Panc1 (cell line): ENCODE measurements at regions not wholly inside any gene's neighbourhood (a gene's known extent, or its start where the extent isn't known, plus 50 kb on each side); places are given as distances from the start of the nearest gene placed in this dataset.

Experiments
- ATAC-seq: fragments of 200-7000 bp; cut with Tn5 transposase; 2 replicates; pipeline ENCODE4 v1.9.1; 2020; ENCODE audit warnings: mild to moderate bottlenecking, moderate library complexity
- BruUV-seq: library from RNA; stranded (reverse); fragments of 400-500 nt; replicated peaks from 2 replicates; lab custom pipeline; 2021; lab: Mats Ljungman, UMichigan
- CTCF ChIA-PET: fragments of 300-600 bp; sonication (Branson Sonifier 250); formaldehyde crosslinking; loops from one replicate; lab custom pipeline; 2022; ENCODE audit warnings: antibody characterized with exemption; lab: Charles Lee
- POLR2A ChIA-PET: fragments of 300-600 bp; sonication (Branson Sonifier 250); formaldehyde crosslinking; loops from one replicate; lab custom pipeline; 2022; ENCODE audit warnings: antibody characterized with exemption; lab: Charles Lee
- DNase-seq: peaks from one replicate; pipeline ENCODE4 v3.0.0-alpha.2; 2010; ENCODE audit warnings: low read depth, low spot score
- H3K27ac ChIP-seq: 2 replicates; pipeline ENCODE4 v1.5.1; 2011; ENCODE audit warnings: mild to moderate bottlenecking, low read length, inconsistent platforms
- H3K27me3 ChIP-seq: fragments of 200-500 bp; sonication (Bioruptor generic); 2 replicates; pipeline ENCODE4 v1.6.0; 2014; ENCODE audit warnings: low read length, inconsistent platforms; ENCODE audit not compliant: control insufficient read depth, insufficient read depth
- H3K36me3 ChIP-seq: fragments of 200-500 bp; sonication (Bioruptor generic); 2 replicates; pipeline ENCODE4 v1.5.1; 2014; ENCODE audit warnings: inconsistent platforms, mild to moderate bottlenecking, low read length, moderate library complexity; ENCODE audit not compliant: control insufficient read depth, insufficient read depth
- H3K4me1 ChIP-seq: 2 replicates; pipeline ENCODE4 v1.5.1; 2011; ENCODE audit warnings: inconsistent platforms, mild to moderate bottlenecking, low read length, moderate library complexity; ENCODE audit not compliant: control insufficient read depth, insufficient read depth
- H3K4me3 ChIP-seq, 2 experiments: 2 replicates each; pipeline ENCODE4 v1.5.1; 2011 to 2012; ENCODE audit warnings: low read depth in 2 of 2, low read length in 2 of 2, mild to moderate bottlenecking in 2 of 2, inconsistent platforms in 1 of 2, moderate library complexity in 1 of 2
- H3K9me3 ChIP-seq: fragments of 200-500 bp; sonication (Bioruptor generic); 2 replicates; pipeline ENCODE4 v1.5.1; 2014; ENCODE audit warnings: low read depth, mild to moderate bottlenecking, inconsistent platforms, low read length, moderate library complexity; ENCODE audit not compliant: control insufficient read depth, insufficient read depth
- CTCF ChIP-seq: fragments of 450-650 bp; IDR thresholded peaks from 2 replicates; pipeline ENCODE4 v1.5.1; 2017; ENCODE audit warnings: mild to moderate bottlenecking
- POLR2AphosphoS5 ChIP-seq: IDR thresholded peaks from 2 replicates; pipeline ENCODE4 v1.6.1; 2012; ENCODE audit warnings: mild to moderate bottlenecking, low read depth, low read length, moderate library complexity
- REST ChIP-seq, 2 experiments: IDR thresholded peaks; 2 replicates each; pipeline ENCODE4 v1.6.1; 2011 to 2012; ENCODE audit warnings: low read depth in 2 of 2, control low read depth in 1 of 2, low read length in 1 of 2, mild to moderate bottlenecking in 1 of 2, moderate library complexity in 1 of 2; ENCODE audit not compliant: insufficient read depth in 1 of 2
- SIN3A ChIP-seq: IDR thresholded peaks from 2 replicates; pipeline ENCODE4 v1.6.1; 2012; ENCODE audit warnings: low read depth, mild to moderate bottlenecking, low read length, moderate library complexity, borderline replicate concordance; ENCODE audit not compliant: insufficient read depth
- TCF7L2 ChIP-seq: IDR thresholded peaks from 2 replicates; pipeline ENCODE4 v1.6.1; 2011; ENCODE audit warnings: mild to moderate bottlenecking, low read depth, low read length, inconsistent platforms
- in situ Hi-C: cut with HindIII; loops from 2 replicates; pipeline ENCODE4 v1.10.0; 2016; ENCODE audit warnings: low sequenced_read_pairs, low pct_unique_long_range_greater_than_20kb
- intact Hi-C: fragments of 100-400 bp; cut with micrococcal nuclease; formaldehyde crosslinking; loops from one replicate; pipeline ENCODE4 v1.10.0; 2022; ENCODE audit not compliant: unreplicated experiment

GRCh38 chr1:5485968-5486696 is 506.1 kb downstream of the NPHP4 start:
- ChIA-PET CTCF (no interaction called here), POLR2A (no interaction called here)
- DNase-seq (no peak), ATAC-seq (no peak)
- Histone ChIP-seq H3K36me3 (no peaks in the 10 kb centered on the region), H3K4me1 (no peaks in the 10 kb centered on the region), H3K27ac (no peak overlapping the region), H3K27me3 (peaks cover 4% of the 10 kb centered on the region; the same call in 1 of the 2 replicates), H3K4me3 (no peak overlapping the region), H3K9me3 (no peaks in the 10 kb centered on the region)
- in situ Hi-C loops: no loop called here
- TF ChIP-seq SIN3A (no peak), REST (IDR thresholded peaks at IDR 0.05; ENCODE audit: insufficient read depth in 1 of 2, low read depth in 2 of 2, low read length in 1 of 2) (no peak), TCF7L2 (no peak), POLR2AphosphoS5 (no peak), CTCF (no peak)
- no TSS peak for BruUV-seq
- intact Hi-C loops: no loop called here

GRCh38 chr1:5485436-5485835 is 506.8 kb downstream of the NPHP4 start:
- BruUV-seq: no TSS peak
- no peaks in the 10 kb centered on the region for H3K36me3 ChIP-seq
- H3K9me3 ChIP-seq: no peaks in the 10 kb centered on the region
- in situ Hi-C loops: no loop called here
- ATAC-seq (no peak), DNase-seq (no peak)
- peaks cover 3% of the 10 kb centered on the region; the same call in 1 of the 2 replicates for H3K27me3 ChIP-seq
- no peak for TF ChIP-seq POLR2AphosphoS5
- no peak for TF ChIP-seq REST (IDR thresholded peaks at IDR 0.05; ENCODE audit: insufficient read depth in 1 of 2, low read depth in 2 of 2, low read length in 1 of 2)
- no peak for TF ChIP-seq SIN3A
- no peak for TF ChIP-seq CTCF
- TF ChIP-seq TCF7L2: no peak
- CTCF ChIA-PET: no interaction called here
- no peaks in the 10 kb centered on the region for H3K4me1 ChIP-seq
- intact Hi-C loops: no loop called here
- no peak overlapping the region for H3K27ac ChIP-seq
- H3K4me3 ChIP-seq: no peak overlapping the region
- POLR2A ChIA-PET: no interaction called here
